SK-N-SH (cell line): ENCODE measurements at regions not wholly inside any gene's neighbourhood (a gene's known extent, or its start where the extent isn't known, plus 50 kb on each side); places are given as distances from the start of the nearest gene placed in this dataset.

Experiments
- CTCF ChIA-PET: fragments of 300-600, 350-600 bp; formaldehyde crosslinking; extraction: SDS; loops from one replicate; lab custom pipeline; 2021; lab: Yijun Ruan, JAX
- POLR2A ChIA-PET: fragments of 350-600 bp; sonication (Branson Sonifier 250); formaldehyde crosslinking; extraction: SDS; loops from one replicate; lab custom pipeline; 2020; ENCODE audit warnings: antibody characterized with exemption, inconsistent platforms; lab: Yijun Ruan, JAX
- DNase-seq: peaks from one replicate; pipeline ENCODE4 v3.0.0; 2012
- H2AFZ ChIP-seq: fragments of 200-600 bp; sonication (generic); 2 replicates; pipeline ENCODE4 v1.8.1; 2016; ENCODE audit warnings: antibody characterized with exemption, mild to moderate bottlenecking, low read depth
- H3F3A ChIP-seq: fragments of 200-600 bp; sonication (generic); replicated peaks from 2 replicates; pipeline ENCODE3; 2016; ENCODE audit warnings: antibody characterized with exemption, mild to moderate bottlenecking; ENCODE audit not compliant: insufficient read depth
- H3K27ac ChIP-seq, 2 experiments: fragments of 200-500 bp in 1 of 2; fragments of 200-600 bp in 1 of 2; sonication (Bioruptor generic) in 1 of 2; sonication (generic), shearing (Covaris generic) in 1 of 2; 2 replicates each; pipeline versions ENCODE4 v1.5.1 to v1.6.1; 2014 to 2016; ENCODE audit warnings: low read depth in 2 of 2, inconsistent platforms in 1 of 2, low read length in 1 of 2, mild to moderate bottlenecking in 1 of 2, mixed read lengths in 1 of 2
- H3K27me3 ChIP-seq: fragments of 200-600 bp; sonication (generic), shearing (Covaris generic); 2 replicates; pipeline ENCODE4 v1.6.1; 2016; ENCODE audit warnings: mixed run types; ENCODE audit not compliant: insufficient read depth
- H3K36me3 ChIP-seq, 2 experiments: fragments of 200-500 bp in 1 of 2; fragments of 200-600 bp in 1 of 2; sonication (Bioruptor generic) in 1 of 2; sonication (generic) in 1 of 2; replicated peaks in 1 of 2; 2 replicates each; pipeline versions ENCODE3 to v1.5.1; 2014 to 2016; ENCODE audit warnings: low read length in 1 of 2, mild to moderate bottlenecking in 1 of 2; ENCODE audit not compliant: insufficient read depth in 2 of 2, control insufficient read depth in 1 of 2
- H3K4me1 ChIP-seq, 2 experiments: fragments of 200-500 bp in 1 of 2; fragments of 200-600 bp in 1 of 2; sonication (Bioruptor generic) in 1 of 2; sonication (generic), shearing (Covaris generic) in 1 of 2; 2 replicates each; pipeline versions ENCODE4 v1.5.1 to v1.6.1; 2014 to 2016; ENCODE audit warnings: low read depth in 1 of 2, low read length in 1 of 2, mixed run types in 1 of 2; ENCODE audit not compliant: insufficient read depth in 2 of 2, control insufficient read depth in 1 of 2
- H3K4me2 ChIP-seq: fragments of 200-600 bp; sonication (generic), shearing (Covaris generic); 2 replicates; pipeline ENCODE4 v1.6.1; 2017; ENCODE audit warnings: mixed run types
- H3K4me3 ChIP-seq, 2 experiments: fragments of 200-500 bp in 1 of 2; fragments of 200-600 bp in 1 of 2; sonication (Bioruptor generic) in 1 of 2; sonication (generic), shearing (Covaris generic) in 1 of 2; 2 replicates each; pipeline versions ENCODE4 v1.5.1 to v1.8.1; 2014 to 2016; ENCODE audit warnings: low read depth in 2 of 2, inconsistent platforms in 1 of 2, low read length in 1 of 2, mild to moderate bottlenecking in 1 of 2, mixed read lengths in 1 of 2, moderate library complexity in 1 of 2
- H3K79me2 ChIP-seq: fragments of 200-600 bp; sonication (generic); 2 replicates; pipeline ENCODE4 v1.8.1; 2017; ENCODE audit warnings: mild to moderate bottlenecking; ENCODE audit not compliant: insufficient read depth
- H3K9ac ChIP-seq: fragments of 200-600 bp; sonication (generic); 2 replicates; pipeline ENCODE4 v1.6.1; 2017; ENCODE audit warnings: mixed run types
- H3K9me2 ChIP-seq: fragments of 200-600 bp; sonication (generic); 2 replicates; pipeline ENCODE4 v1.6.1; 2017; ENCODE audit warnings: mixed run types
- H3K9me3 ChIP-seq: fragments of 200-600 bp; sonication (generic); 2 replicates; pipeline ENCODE4 v1.6.1; 2017; ENCODE audit warnings: mixed run types, mild to moderate bottlenecking, moderate library complexity
- H4K20me1 ChIP-seq: fragments of 200-600 bp; sonication (generic); 2 replicates; pipeline ENCODE4 v1.6.1; 2017; ENCODE audit warnings: mild to moderate bottlenecking, mixed run types; ENCODE audit not compliant: insufficient read depth
- CHD2 ChIP-seq: fragments of 150-350 bp; IDR thresholded peaks from 2 replicates; pipeline ENCODE4 v1.6.1; 2018; ENCODE audit warnings: low read length; ENCODE audit not compliant: partially characterized antibody
- EZH2phosphoT487 ChIP-seq: fragments of 200-600 bp; sonication (generic); IDR thresholded peaks from 2 replicates; pipeline ENCODE4 v1.6.1; 2017; ENCODE audit warnings: low read depth, mixed run types, mild to moderate bottlenecking, antibody characterized with exemption, moderate library complexity, borderline replicate concordance
- IRF3 ChIP-seq: fragments of 150-350 bp; IDR thresholded peaks from 2 replicates; pipeline ENCODE4 v1.6.1; 2016; ENCODE audit warnings: mild to moderate bottlenecking, low read depth, low read length
- JUND ChIP-seq: IDR thresholded peaks from 2 replicates; pipeline ENCODE4 v1.4.0; 2012
- NRF1 ChIP-seq: IDR thresholded peaks from 2 replicates; pipeline ENCODE4 v1.6.1; 2012; ENCODE audit warnings: low read depth, mild to moderate bottlenecking, low read length
- RAD21 ChIP-seq: IDR thresholded peaks from 2 replicates; pipeline ENCODE4 v1.6.1; 2012; ENCODE audit warnings: mild to moderate bottlenecking, low read length
- RCOR1 ChIP-seq: fragments of 150-350 bp; IDR thresholded peaks from 2 replicates; pipeline ENCODE4 v1.6.1; 2017; ENCODE audit warnings: antibody characterized with exemption, low read length
- SIN3A ChIP-seq: IDR thresholded peaks from 2 replicates; pipeline ENCODE4 v1.6.1; 2012; ENCODE audit warnings: low read depth, mild to moderate bottlenecking, low read length, moderate library complexity, borderline replicate concordance
- USF2 ChIP-seq: fragments of 150-350 bp; IDR thresholded peaks from 2 replicates; pipeline ENCODE4 v1.6.1; 2017; ENCODE audit warnings: antibody characterized with exemption, low read length, low read depth, borderline replicate concordance
- ZBTB33 ChIP-seq: IDR thresholded peaks from 2 replicates; pipeline ENCODE4 v1.4.0; 2012; ENCODE audit warnings: low read depth, borderline replicate concordance
- WGBS: methylation state at CpG from one replicate; pipeline ENCODE4 v1.1.6; 2017; ENCODE audit warnings: low lambda C conversion rate; 5-methylcytosine and 5-hydroxymethylcytosine counted together

- POLR2A ChIA-PET: no interaction called here
- H3K9ac ChIP-seq: no peak overlapping the region
- H3K4me1 ChIP-seq: no peaks in the 10 kb centered on the region
- H3F3A ChIP-seq: no peaks in the 10 kb centered on the region
- DNase-seq: no peak
- H3K4me3 ChIP-seq: no peak overlapping the region
- H3K9me3 ChIP-seq: no peaks in the 10 kb centered on the region
- no peaks in the 10 kb centered on the region for H3K36me3 ChIP-seq
- H3K27me3 ChIP-seq: no peaks in the 10 kb centered on the region
- H3K27ac ChIP-seq: no peak overlapping the region
- TF ChIP-seq USF2 (no peak), NRF1 (no peak), SIN3A (no peak), RCOR1 (no peak), RAD21 (no peak), EZH2phosphoT487 (no peak), IRF3 (no peak)
- TF ChIP-seq, all 33 proteins: peak for 0
- no peaks in the 10 kb centered on the region for H4K20me1 ChIP-seq
- no peaks in the 10 kb centered on the region for H3K9me2 ChIP-seq
- CTCF ChIA-PET: no interaction called here
- no peaks in the 10 kb centered on the region for H3K79me2 ChIP-seq
- 3% methylated on average over 3 of the region's 3 CpGs for WGBS
- H2AFZ ChIP-seq: no peak overlapping the region
- no peak overlapping the region for H3K4me2 ChIP-seq
Measured at GRCh38 chr20:24341781-24342180, 127.6 kb upstream of the SYNDIG1 start.

GRCh38 chr20:24340933-24341332 lies 128.5 kb upstream of the SYNDIG1 start:
- H3K4me3 ChIP-seq: no peak overlapping the region
- no peaks in the 10 kb centered on the region for H3K79me2 ChIP-seq
- ChIA-PET POLR2A (interaction anchor here (0.5 kb wide), 1 partner anchor 229 kb away, joined by 3 read pairs; no protein-coding TSS in a partner anchor), CTCF (interaction anchor here (1.0 kb wide), 1 partner anchor 577 kb away, joined by 3 read pairs; no protein-coding TSS in a partner anchor)
- WGBS: 44% methylated on average over 1 of the region's 2 CpGs
- H3K4me2 ChIP-seq: no peak overlapping the region
- no peaks in the 10 kb centered on the region for H3F3A ChIP-seq
- H3K9me2 ChIP-seq: no peaks in the 10 kb centered on the region
- no peak overlapping the region for H3K27ac ChIP-seq
- H2AFZ ChIP-seq: no peak overlapping the region
- DNase-seq: no peak
- no peak overlapping the region for H3K9ac ChIP-seq
- H3K4me1 ChIP-seq: no peaks in the 10 kb centered on the region
- no peaks in the 10 kb centered on the region for H3K27me3 ChIP-seq
- H3K36me3 ChIP-seq: no peaks in the 10 kb centered on the region
- no peaks in the 10 kb centered on the region for H3K9me3 ChIP-seq
- no peaks in the 10 kb centered on the region for H4K20me1 ChIP-seq
- TF ChIP-seq JUND (no peak), ZBTB33 (no peak), CHD2 (no peak)
